Gastrocnemius medialis (tissue), 4 donors: ENCODE measurements at regions not wholly inside any gene's neighbourhood (a gene's known extent, or its start where the extent isn't known, plus 50 kb on each side); places are given as distances from the start of the nearest gene placed in this dataset.

ENCODE experiments used
- POLR2A ChIP-seq, 2 donors: fragments of 450-650 bp; IDR thresholded peaks; one replicate each; pipeline ENCODE4 v1.6.1; 2017; ENCODE audit warnings: antibody characterized with exemption in 2 of 2, mild to moderate bottlenecking in 2 of 2, moderate library complexity in 2 of 2
- TF ChIP-seq, protein P1 (sequence below), 5 experiments: fragments of 450-650 bp in 3 of 5; fragments of 200-600 bp in 2 of 5; sonication (generic) in 2 of 5; IDR thresholded peaks in 4 of 5; conservative IDR thresholded peaks in 1 of 5; 1 replicate in 4 of 5; 2 replicates in 1 of 5; pipeline ENCODE4 v1.5.1; 2016 to 2019; ENCODE audit warnings: antibody characterized with exemption in 5 of 5, mild to moderate bottlenecking in 3 of 5, moderate library complexity in 3 of 5

DNA sequence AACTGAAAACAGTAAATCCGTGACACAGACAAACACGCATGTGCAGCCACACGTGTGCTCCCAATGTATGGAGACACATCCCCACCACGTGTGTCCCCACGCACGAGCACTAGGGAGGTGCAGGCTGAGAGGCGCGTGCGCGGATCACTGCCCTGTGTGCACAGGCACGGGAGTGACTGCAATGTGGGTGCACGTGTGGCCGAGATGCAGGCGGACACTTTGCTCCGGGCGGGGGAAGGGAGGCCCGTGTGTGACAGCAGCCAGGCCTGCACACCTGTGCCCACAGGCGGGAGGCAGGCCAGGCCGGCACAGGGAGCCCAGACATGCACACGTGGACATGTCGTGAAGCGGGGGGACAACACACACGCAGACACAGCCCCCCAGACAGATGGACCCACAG is 77.0 kb downstream of the PTPRS start:
- no peak for TF ChIP-seq POLR2A (IDR thresholded peaks at IDR 0.05)
- TF ChIP-seq, protein P1, sequence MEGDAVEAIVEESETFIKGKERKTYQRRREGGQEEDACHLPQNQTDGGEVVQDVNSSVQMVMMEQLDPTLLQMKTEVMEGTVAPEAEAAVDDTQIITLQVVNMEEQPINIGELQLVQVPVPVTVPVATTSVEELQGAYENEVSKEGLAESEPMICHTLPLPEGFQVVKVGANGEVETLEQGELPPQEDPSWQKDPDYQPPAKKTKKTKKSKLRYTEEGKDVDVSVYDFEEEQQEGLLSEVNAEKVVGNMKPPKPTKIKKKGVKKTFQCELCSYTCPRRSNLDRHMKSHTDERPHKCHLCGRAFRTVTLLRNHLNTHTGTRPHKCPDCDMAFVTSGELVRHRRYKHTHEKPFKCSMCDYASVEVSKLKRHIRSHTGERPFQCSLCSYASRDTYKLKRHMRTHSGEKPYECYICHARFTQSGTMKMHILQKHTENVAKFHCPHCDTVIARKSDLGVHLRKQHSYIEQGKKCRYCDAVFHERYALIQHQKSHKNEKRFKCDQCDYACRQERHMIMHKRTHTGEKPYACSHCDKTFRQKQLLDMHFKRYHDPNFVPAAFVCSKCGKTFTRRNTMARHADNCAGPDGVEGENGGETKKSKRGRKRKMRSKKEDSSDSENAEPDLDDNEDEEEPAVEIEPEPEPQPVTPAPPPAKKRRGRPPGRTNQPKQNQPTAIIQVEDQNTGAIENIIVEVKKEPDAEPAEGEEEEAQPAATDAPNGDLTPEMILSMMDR (IDR thresholded peaks at IDR 0.05 in 4 of 5, conservative IDR thresholded peaks at IDR 0.05 in 1 of 5) = no peak
